Mammary epithelial cell (primary cell): ENCODE measurements at regions not wholly inside any gene's neighbourhood (a gene's known extent, or its start where the extent isn't known, plus 50 kb on each side); places are given as distances from the start of the nearest gene placed in this dataset.
"Not testable (repeated sequence)": the region's sequence is repeated elsewhere in the genome, so short reads cannot be mapped to it uniquely, and the experiment has no call there.

Experiments
- CTCF ChIP-seq, 2 donors: IDR thresholded peaks in 1 of 2; conservative IDR thresholded peaks in 1 of 2; 2 replicates each; pipeline ENCODE4 v1.5.1; 2011 to 2012; ENCODE audit warnings: inconsistent platforms in 2 of 2, low read length in 2 of 2, mild to moderate bottlenecking in 2 of 2, control low read depth in 1 of 2, low read depth in 1 of 2; ENCODE audit not compliant: insufficient read depth in 1 of 2; ENCODE audit errors: extremely low read depth in 1 of 2
- EZH2 ChIP-seq: IDR thresholded peaks from 2 replicates; pipeline ENCODE4 v1.6.1; 2012; ENCODE audit warnings: low read length, inconsistent platforms, borderline replicate concordance

- not testable (repeated sequence) for TF ChIP-seq CTCF (conservative IDR thresholded peaks at IDR 0.05 in 1 of 2, IDR thresholded peaks at IDR 0.05 in 1 of 2; ENCODE audit: extremely low read depth in 1 of 2, insufficient read depth in 1 of 2, low read depth in 1 of 2, low read length in 2 of 2); EZH2
Observed at GRCh38 chr21:36268264-36268663, 51.7 kb upstream of the MORC3 start.
